Mucosa of gallbladder (tissue), 1 donor: ENCODE measurements at regions not wholly inside any gene's neighbourhood (a gene's known extent, or its start where the extent isn't known, plus 50 kb on each side); places are given as distances from the start of the nearest gene placed in this dataset.

Source experiments
- DNase-seq: peaks from one replicate; pipeline ENCODE4 v3.0.0-alpha.2; 2020; ENCODE audit warnings: low spot score
- donor health status: DM: no; HTN: no; CAD: no.

- DNase-seq = no peak
These were observed 81.6 kb downstream of the SLC5A7 start for GRCh38 chr2:108067820-108068405.

- DNase-seq = no peak
These were observed 83.4 kb downstream of the SLC5A7 start for GRCh38 chr2:108069515-108070310.

DNA sequence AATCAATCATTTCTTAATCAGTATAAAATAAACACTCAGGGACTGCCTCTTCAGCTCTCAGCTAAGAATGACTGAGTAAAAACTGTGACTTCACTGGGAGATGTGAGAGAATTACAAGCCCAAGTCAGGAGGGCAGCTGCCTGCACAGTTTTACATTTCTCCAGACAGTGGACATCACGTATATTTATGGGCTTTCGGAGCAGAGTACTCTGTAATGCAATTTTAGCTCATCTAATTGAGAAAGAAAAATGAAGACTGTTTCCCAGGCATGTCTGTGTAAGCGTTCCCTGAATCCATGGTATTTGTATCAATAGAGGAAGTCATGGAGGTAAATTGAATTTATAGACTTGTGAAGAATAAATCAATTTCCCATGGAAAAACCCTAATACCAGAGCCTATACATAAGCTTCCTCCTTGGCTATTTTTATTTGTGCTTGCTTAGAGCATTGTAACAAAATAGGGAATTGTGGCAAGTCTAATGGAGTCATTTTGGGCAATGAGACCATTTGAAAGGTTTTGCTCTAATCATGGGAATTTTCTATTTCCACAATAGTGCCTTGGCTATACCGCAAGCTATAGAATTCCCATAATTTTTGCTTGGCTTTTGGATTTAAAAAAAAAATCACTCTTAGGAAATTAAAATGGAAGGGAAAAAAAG lies 87.2 kb downstream of the SLC5A7 start:
- DNase-seq = no peak

- DNase-seq = no peak
These were observed 87.8 kb downstream of the SLC5A7 start for GRCh38 chr2:108074150-108074549.

DNA sequence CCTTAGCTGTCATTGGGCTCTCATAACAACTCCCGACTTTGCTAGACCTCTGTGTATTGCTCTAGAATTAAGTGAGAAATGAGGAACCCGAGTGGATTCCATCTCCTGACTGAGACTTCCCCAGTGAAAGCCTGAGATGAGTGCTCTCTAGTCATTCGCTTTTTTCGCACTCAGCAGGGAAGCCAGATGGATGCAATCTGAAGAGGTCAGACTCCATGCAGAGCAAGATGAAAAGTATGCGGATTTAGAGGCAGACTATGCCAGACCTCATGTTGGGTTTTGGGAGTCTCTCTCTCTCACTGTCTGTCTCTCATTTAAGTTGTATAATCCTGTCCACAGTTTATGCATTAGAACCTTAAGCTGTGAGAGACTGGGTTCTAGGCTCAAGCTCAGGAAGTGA lies 88.6 kb downstream of the SLC5A7 start:
- no peak for DNase-seq

- DNase-seq = no peak
These were observed 90.2 kb downstream of the SLC5A7 start for GRCh38 chr2:108076527-108076926.

DNA sequence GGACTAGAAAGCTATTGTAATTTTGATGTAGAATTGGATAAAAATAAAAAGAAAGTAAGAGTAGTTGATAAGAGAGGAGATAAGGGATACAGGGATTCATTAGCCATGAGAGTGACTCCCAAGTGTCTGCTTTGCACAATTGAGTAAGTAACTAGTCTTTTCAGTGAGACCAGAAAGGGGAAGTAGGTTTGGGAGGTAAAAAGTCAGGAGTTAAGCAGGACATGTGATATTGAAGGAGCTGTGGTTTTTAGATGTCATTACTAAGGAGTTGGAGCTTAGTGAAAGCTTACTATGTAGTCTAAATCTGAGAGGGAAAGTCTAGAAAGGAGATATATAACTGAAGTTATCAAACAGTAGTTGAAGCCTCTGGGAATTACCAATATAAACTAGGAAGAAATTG lies 93.4 kb downstream of the SLC5A7 start:
- DNase-seq = no peak

DNA sequence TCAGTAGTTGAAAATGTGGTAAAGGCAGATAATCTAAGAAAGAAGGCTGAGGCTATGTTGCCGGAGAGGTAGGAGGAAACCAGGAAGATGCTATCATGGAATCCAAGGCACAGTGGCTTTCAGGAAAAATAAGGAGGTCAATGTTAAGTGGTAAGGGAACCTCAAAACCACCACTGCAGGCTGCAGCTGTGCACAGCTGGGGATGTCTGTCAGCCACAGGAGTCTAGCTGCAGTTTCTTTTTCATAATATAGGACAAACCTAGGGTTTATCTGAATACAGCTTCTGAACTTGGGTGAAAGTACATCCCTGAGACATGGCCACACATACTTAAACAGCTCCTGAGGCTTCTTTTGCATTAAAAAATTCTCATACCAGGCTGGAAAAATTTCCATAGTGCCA lies 93.9 kb downstream of the SLC5A7 start:
- DNase-seq = no peak

- DNase-seq = no peak
These were observed 96.7 kb downstream of the SLC5A7 start for GRCh38 chr2:108082978-108083377.

- DNase-seq = no peak
These were observed 98.0 kb downstream of the SLC5A7 start for GRCh38 chr2:108084311-108084710.

DNA sequence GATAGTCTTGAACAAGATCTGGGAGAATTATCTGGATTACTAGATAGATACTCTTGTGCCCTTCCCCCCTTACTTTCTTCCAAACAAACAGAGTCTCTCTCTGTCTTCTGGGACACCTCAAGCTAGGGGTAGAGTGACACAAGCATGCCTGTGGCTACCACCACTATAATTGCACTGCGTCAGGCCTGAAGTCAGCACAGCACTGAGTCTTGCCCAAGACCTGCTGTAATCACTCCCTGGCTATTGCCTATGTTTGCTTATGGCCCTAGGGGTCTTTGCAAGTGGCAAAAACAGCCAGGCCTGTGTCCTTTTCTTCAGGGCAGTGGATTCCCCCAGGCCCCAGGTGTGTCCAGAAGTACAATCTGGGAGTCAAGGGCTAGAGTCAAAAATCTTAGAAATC lies 106.6 kb downstream of the SLC5A7 start:
- DNase-seq = no peak

- no peak for DNase-seq
These were observed 115.2 kb downstream of the SLC5A7 start for GRCh38 chr2:108101481-108101880.

DNA sequence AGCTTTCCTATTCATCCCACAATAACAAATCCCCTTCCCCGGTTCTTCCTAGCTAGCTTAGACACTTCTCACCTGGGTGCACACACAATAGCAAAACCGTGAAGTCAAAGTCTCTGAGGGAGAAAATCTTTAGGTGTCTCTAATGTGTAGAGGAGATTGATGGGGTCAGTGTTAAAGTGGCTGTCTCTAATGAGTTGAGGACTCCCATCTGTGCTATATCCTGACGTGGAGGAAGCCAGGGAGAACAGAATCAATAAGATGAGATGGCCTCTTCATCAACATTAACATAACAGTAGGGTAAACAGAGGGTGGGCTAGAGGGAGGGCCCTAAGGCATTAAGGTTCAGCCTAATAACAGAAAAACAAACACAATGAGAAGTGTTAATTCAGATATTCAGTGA lies 120.4 kb downstream of the SLC5A7 start:
- no peak for DNase-seq

GRCh38 chr2:108111936-108112335 lies 125.6 kb downstream of the SLC5A7 start:
- DNase-seq = no peak

DNA sequence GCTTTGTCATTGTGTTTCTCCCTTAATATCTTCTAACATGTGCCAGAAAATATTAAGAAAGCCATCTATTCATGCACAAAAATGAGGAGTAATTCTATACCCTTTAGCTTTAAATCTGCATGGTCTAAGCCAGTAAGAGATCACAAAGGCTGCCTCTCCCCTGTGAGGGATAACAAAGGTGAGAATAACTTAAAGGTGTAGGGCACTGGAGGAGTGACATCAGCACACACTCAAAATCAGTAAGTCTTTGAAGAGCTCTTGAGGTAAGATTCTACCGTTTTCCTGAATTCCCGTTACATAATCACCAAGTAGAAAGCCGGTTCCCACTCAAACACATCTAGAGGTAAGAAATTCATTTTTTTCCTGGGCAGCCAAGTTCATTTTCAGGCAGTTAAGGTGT lies 123.9 kb upstream of the SULT1C3 start:
- no peak for DNase-seq

DNA sequence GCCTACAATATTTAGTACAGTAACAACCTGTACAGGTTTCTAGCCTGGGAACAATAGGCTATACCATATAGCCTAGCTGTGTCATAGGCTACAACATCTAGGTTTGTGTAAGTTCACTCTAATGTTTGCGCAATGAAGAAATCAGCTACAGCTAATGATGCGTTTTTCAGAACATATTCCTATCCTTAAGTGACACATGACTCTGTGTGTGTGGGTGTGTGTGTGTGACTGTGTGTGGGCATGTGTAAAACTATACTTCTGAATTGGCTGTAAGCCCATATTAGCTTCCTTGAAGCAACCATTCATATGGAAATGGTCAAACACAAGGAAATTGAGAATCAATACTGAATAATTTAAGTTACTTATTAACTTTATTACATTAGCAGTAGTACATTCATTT lies 120.8 kb upstream of the SULT1C3 start:
- peak; percentile 39 for DNase-seq

GRCh38 chr2:108119492-108119891 lies 120.3 kb upstream of the SULT1C3 start:
- no peak for DNase-seq

GRCh38 chr2:108124736-108125495 lies 114.9 kb upstream of the SULT1C3 start:
- no peak for DNase-seq

GRCh38 chr2:108125581-108125980 lies 114.2 kb upstream of the SULT1C3 start:
- DNase-seq = no peak

DNA sequence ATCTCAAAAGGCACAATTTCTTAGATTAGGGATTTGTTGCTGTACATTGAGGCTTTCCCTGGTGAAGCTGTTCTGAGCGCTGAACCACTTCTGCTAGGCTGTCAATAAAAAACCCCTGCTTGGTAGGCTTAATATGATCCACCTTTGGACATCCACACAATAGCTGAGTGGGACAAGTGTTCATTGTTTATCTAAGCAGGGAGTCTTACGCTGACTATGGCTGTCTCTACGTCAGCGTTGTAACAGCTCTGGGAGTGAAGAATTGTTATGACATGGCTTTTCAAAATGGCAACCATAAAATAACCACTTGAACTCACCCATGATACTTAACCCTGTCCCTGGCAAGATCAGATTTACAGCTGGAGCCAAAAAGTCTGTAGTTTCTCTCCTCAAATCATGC lies 111.5 kb upstream of the SULT1C3 start:
- DNase-seq = no peak

DNA sequence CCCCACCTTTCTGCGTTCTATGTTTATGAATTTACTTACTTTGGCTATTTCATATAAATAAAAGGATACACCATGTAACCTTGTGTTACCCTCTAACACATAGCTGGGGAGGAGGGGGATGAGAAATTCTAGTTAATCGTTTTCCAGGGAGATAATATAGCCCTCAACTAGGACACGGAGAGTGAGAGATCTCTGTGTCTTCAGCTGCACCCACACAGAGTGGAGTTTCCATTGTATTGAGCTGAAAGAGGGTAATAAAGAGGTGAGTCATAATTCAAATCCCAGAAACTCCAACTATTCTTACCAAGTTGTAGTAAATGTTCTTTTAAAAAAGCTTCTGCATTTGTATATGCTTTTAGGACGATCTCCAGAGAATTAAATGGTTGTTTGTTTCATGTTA lies 110.1 kb upstream of the SULT1C3 start:
- no peak for DNase-seq

GRCh38 chr2:108133457-108133856 lies 106.3 kb upstream of the SULT1C3 start:
- no peak for DNase-seq
